PC-3 (cell line): ENCODE measurements at regions not wholly inside any gene's neighbourhood (a gene's known extent, or its start where the extent isn't known, plus 50 kb on each side); places are given as distances from the start of the nearest gene placed in this dataset.

Experiments
- ATAC-seq: fragments of 200-7000 bp; cut with Tn5 transposase; 2 replicates; pipeline ENCODE4 v1.9.1; 2020; ENCODE audit warnings: mild to moderate bottlenecking, moderate library complexity
- BruUV-seq: library from RNA; stranded (reverse); fragments of 400-500 nt; replicated peaks from 2 replicates; lab custom pipeline; 2021; lab: Mats Ljungman, UMichigan
- CTCF ChIA-PET: fragments of 300-600 bp; sonication (Branson Sonifier 250); formaldehyde crosslinking; loops from one replicate; lab custom pipeline; 2022; ENCODE audit warnings: antibody characterized with exemption; lab: Charles Lee
- POLR2A ChIA-PET: fragments of 300-600 bp; sonication (Branson Sonifier 250); formaldehyde crosslinking; loops from one replicate; lab custom pipeline; 2022; ENCODE audit warnings: antibody characterized with exemption; ENCODE audit not compliant: unreplicated experiment; lab: Charles Lee
- DNase-seq: peaks from one replicate; pipeline ENCODE4 v3.0.0-alpha.2; 2015
- H2AFZ ChIP-seq: fragments of 300-600 bp; sonication (generic); 2 replicates; pipeline ENCODE4 v1.6.0; 2016; ENCODE audit warnings: antibody characterized with exemption, low read length
- H3F3A ChIP-seq: fragments of 300-600 bp; sonication (generic); one replicate; pipeline ENCODE4 v1.6.0; 2017; ENCODE audit warnings: antibody characterized with exemption, low read length, control low read depth, mild to moderate bottlenecking; ENCODE audit not compliant: unreplicated experiment
- H3K27ac ChIP-seq: fragments of 300-600 bp; sonication (generic); 2 replicates; pipeline ENCODE4 v1.5.1; 2016; ENCODE audit warnings: mild to moderate bottlenecking, low read length
- H3K27me3 ChIP-seq: fragments of 300-600 bp; sonication (generic); 2 replicates; pipeline ENCODE4 v1.6.1; 2016; ENCODE audit warnings: low read length, mixed read lengths
- H3K36me3 ChIP-seq: fragments of 300-600 bp; sonication (generic); 2 replicates; pipeline ENCODE4 v1.6.1; 2016; ENCODE audit warnings: low read depth, mixed run types, low read length, mixed read lengths
- H3K4me1 ChIP-seq: fragments of 300-600 bp; sonication (generic); 2 replicates; pipeline ENCODE4 v1.5.1; 2016; ENCODE audit warnings: low read length; ENCODE audit not compliant: insufficient read depth
- H3K4me2 ChIP-seq: fragments of 300-600 bp; sonication (generic); 2 replicates; pipeline ENCODE4 v1.6.0; 2016; ENCODE audit warnings: low read length
- H3K4me3 ChIP-seq: fragments of 300-600 bp; sonication (generic); 2 replicates; pipeline ENCODE4 v1.5.1; 2016; ENCODE audit warnings: mild to moderate bottlenecking, low read length, mixed read lengths
- H3K79me2 ChIP-seq: fragments of 300-600 bp; sonication (generic); 2 replicates; pipeline ENCODE4 v1.6.1; 2017; ENCODE audit warnings: low read length, mixed read lengths
- H3K9ac ChIP-seq: fragments of 300-600 bp; sonication (generic); 2 replicates; pipeline ENCODE4 v1.6.0; 2016; ENCODE audit warnings: mild to moderate bottlenecking, low read length
- H3K9me2 ChIP-seq: fragments of 300-600 bp; sonication (generic); replicated peaks from 2 replicates; pipeline ENCODE4 v1.6.1; 2016; ENCODE audit warnings: mixed run types, low read length, mixed read lengths
- H3K9me3 ChIP-seq: fragments of 300-600 bp; sonication (generic); 2 replicates; pipeline ENCODE4 v1.6.1; 2016; ENCODE audit warnings: low read length, mixed read lengths
- H4K20me1 ChIP-seq: fragments of 300-600 bp; sonication (generic); 2 replicates; pipeline ENCODE4 v1.6.1; 2016; ENCODE audit warnings: low read length, mixed read lengths
- CTCF ChIP-seq: fragments of 300-600 bp; sonication (generic); conservative IDR thresholded peaks from 2 replicates; pipeline ENCODE4 v1.5.1; 2017; ENCODE audit warnings: antibody characterized with exemption, low read depth, mild to moderate bottlenecking, low read length
- EZH2 ChIP-seq: fragments of 300-600 bp; sonication (generic); IDR thresholded peaks from one replicate; pipeline ENCODE4 v1.6.1; 2017; ENCODE audit warnings: antibody characterized with exemption, mild to moderate bottlenecking, low read length; ENCODE audit not compliant: unreplicated experiment
- EZH2phosphoT487 ChIP-seq: fragments of 300-600 bp; sonication (generic); IDR thresholded peaks from 2 replicates; pipeline ENCODE4 v1.6.1; 2018; ENCODE audit warnings: mild to moderate bottlenecking, antibody characterized with exemption, low read length, borderline replicate concordance
- intact Hi-C: fragments of 100-400 bp; cut with micrococcal nuclease; formaldehyde crosslinking; loops from 2 replicates; pipeline ENCODE4 v1.9.0; 2023

GRCh38 chr3:78455166-78455565 is 1312.6 kb downstream of the ROBO1 start:
- Histone ChIP-seq H3F3A (no peaks in the 10 kb centered on the region), H3K4me3 (no peak overlapping the region), H3K27ac (no peak overlapping the region), H3K79me2 (no peaks in the 10 kb centered on the region), H3K4me1 (no peaks in the 10 kb centered on the region), H3K36me3 (no peaks in the 10 kb centered on the region), H3K9me3 (no peaks in the 10 kb centered on the region), H3K9me2 (no peaks in the 10 kb centered on the region), H3K4me2 (no peak overlapping the region), H2AFZ (no peak overlapping the region), H3K27me3 (no peaks in the 10 kb centered on the region), H3K9ac (no peak overlapping the region), H4K20me1 (no peaks in the 10 kb centered on the region)
- no peak for DNase-seq
- intact Hi-C loops: no loop called here
- CTCF ChIA-PET: no interaction called here
- ATAC-seq: no peak
- POLR2A ChIA-PET: no interaction called here
- no TSS peak for BruUV-seq
- TF ChIP-seq EZH2phosphoT487 (no peak), CTCF (no peak), EZH2 (no peak)

- ATAC-seq: no peak
- no peak overlapping the region for H3K9ac ChIP-seq
- no peak for DNase-seq
- BruUV-seq: no TSS peak
- H3F3A ChIP-seq: no peaks in the 10 kb centered on the region
- no peaks in the 10 kb centered on the region for H4K20me1 ChIP-seq
- H3K9me3 ChIP-seq: no peaks in the 10 kb centered on the region
- H3K4me1 ChIP-seq: no peaks in the 10 kb centered on the region
- no peaks in the 10 kb centered on the region for H3K36me3 ChIP-seq
- no peak overlapping the region for H3K4me2 ChIP-seq
- ChIA-PET CTCF (no interaction called here), POLR2A (no interaction called here)
- no peaks in the 10 kb centered on the region for H3K9me2 ChIP-seq
- TF ChIP-seq EZH2phosphoT487 (no peak), CTCF (no peak), EZH2 (no peak)
- H3K4me3 ChIP-seq: no peak overlapping the region
- no peaks in the 10 kb centered on the region for H3K79me2 ChIP-seq
- no peak overlapping the region for H3K27ac ChIP-seq
- intact Hi-C loops: no loop called here
- no peaks in the 10 kb centered on the region for H3K27me3 ChIP-seq
- no peak overlapping the region for H2AFZ ChIP-seq
Observed at GRCh38 chr3:78455712-78456433, 1311.9 kb downstream of the ROBO1 start.

GRCh38 chr3:78459796-78460195 is 1308.0 kb downstream of the ROBO1 start:
- ChIA-PET POLR2A (no interaction called here), CTCF (no interaction called here)
- Histone ChIP-seq H3K9me2 (no peaks in the 10 kb centered on the region), H3F3A (no peaks in the 10 kb centered on the region), H3K4me3 (no peak overlapping the region), H3K27me3 (no peaks in the 10 kb centered on the region), H3K4me1 (no peaks in the 10 kb centered on the region), H3K27ac (no peak overlapping the region), H3K9ac (no peak overlapping the region), H3K4me2 (no peak overlapping the region), H4K20me1 (no peaks in the 10 kb centered on the region), H2AFZ (no peak overlapping the region), H3K36me3 (no peaks in the 10 kb centered on the region), H3K79me2 (no peaks in the 10 kb centered on the region), H3K9me3 (no peaks in the 10 kb centered on the region)
- DNase-seq: no peak
- TF ChIP-seq EZH2phosphoT487 (no peak), CTCF (no peak), EZH2 (no peak)
- BruUV-seq: no TSS peak
- ATAC-seq: no peak
- intact Hi-C loops: no loop called here
